A673 (cell line): ENCODE measurements at regions not wholly inside any gene's neighbourhood (a gene's known extent, or its start where the extent isn't known, plus 50 kb on each side); places are given as distances from the start of the nearest gene placed in this dataset.

Experiments
- BruUV-seq: library from RNA; stranded (reverse); fragments of 400-500 nt; replicated peaks from 2 replicates; lab custom pipeline; 2021; lab: Mats Ljungman, UMichigan
- CTCF ChIA-PET: fragments of 300-600 bp; sonication (Branson Sonifier 250); formaldehyde crosslinking; loops from one replicate; lab custom pipeline; 2022; ENCODE audit warnings: antibody characterized with exemption; lab: Charles Lee
- POLR2A ChIA-PET: fragments of 300-600 bp; sonication (Branson Sonifier 250); formaldehyde crosslinking; loops from one replicate; lab custom pipeline; 2022; ENCODE audit warnings: antibody characterized with exemption; ENCODE audit not compliant: low non-redundant PET; lab: Charles Lee
- DNase-seq: peaks from one replicate; pipeline ENCODE4 v3.0.0-alpha.2; 2015; ENCODE audit warnings: low spot score
- H3K27ac ChIP-seq: fragments of 200-600 bp; sonication (generic); 2 replicates; pipeline ENCODE4 v1.5.1; 2016; ENCODE audit warnings: mixed run types, low read depth, mild to moderate bottlenecking, mixed read lengths, antibody characterized with exemption, low read length; ENCODE audit not compliant: poor library complexity, severe bottlenecking
- H3K27me3 ChIP-seq: fragments of 200-600 bp; sonication (generic); replicated peaks from 2 replicates; pipeline ENCODE4 v1.6.1; 2017; ENCODE audit warnings: mixed run types, low read depth, mild to moderate bottlenecking, mixed read lengths, antibody characterized with exemption, low read length; ENCODE audit not compliant: insufficient read depth, poor library complexity
- H3K36me3 ChIP-seq: fragments of 200-600 bp; sonication (generic); 2 replicates; pipeline ENCODE4 v1.6.1; 2016; ENCODE audit warnings: mixed run types, mild to moderate bottlenecking, mixed read lengths, antibody characterized with exemption, low read length; ENCODE audit not compliant: insufficient read depth, poor library complexity, severe bottlenecking
- H3K4me1 ChIP-seq: fragments of 200-600 bp; sonication (generic); 2 replicates; pipeline ENCODE4 v1.6.1; 2017; ENCODE audit warnings: mixed run types, mild to moderate bottlenecking, mixed read lengths, antibody characterized with exemption, low read length; ENCODE audit not compliant: insufficient read depth, poor library complexity, severe bottlenecking
- H3K4me3 ChIP-seq: fragments of 200-600 bp; sonication (generic); 2 replicates; pipeline ENCODE4 v1.5.1; 2016; ENCODE audit warnings: low read depth, mixed run types, mild to moderate bottlenecking, mixed read lengths, low read length; ENCODE audit not compliant: poor library complexity, severe bottlenecking
- H3K9me3 ChIP-seq: fragments of 200-600 bp; sonication (generic); 2 replicates; pipeline ENCODE4 v1.6.1; 2016; ENCODE audit warnings: mixed run types, low read depth, mild to moderate bottlenecking, mixed read lengths, antibody characterized with exemption, low read length; ENCODE audit not compliant: poor library complexity, severe bottlenecking
- CTCF ChIP-seq: fragments of 300-800, 200-600 bp; sonication (generic); conservative IDR thresholded peaks from 2 replicates; pipeline ENCODE4 v1.5.1; 2017; ENCODE audit warnings: low read depth, mild to moderate bottlenecking, antibody characterized with exemption, low read length, moderate library complexity, mixed read lengths
- EZH2 ChIP-seq: fragments of 200-600 bp; sonication (generic); IDR thresholded peaks from 2 replicates; pipeline ENCODE4 v1.6.1; 2017; ENCODE audit warnings: borderline replicate concordance, low read depth, mild to moderate bottlenecking, mixed read lengths, antibody characterized with exemption, low read length; ENCODE audit not compliant: poor library complexity, severe bottlenecking
- intact Hi-C: fragments of 100-400 bp; cut with micrococcal nuclease; formaldehyde crosslinking; loops from one replicate; pipeline ENCODE4 v1.10.0; 2022; ENCODE audit not compliant: unreplicated experiment

- CTCF ChIA-PET, result no interaction called here
- no peak for TF ChIP-seq EZH2
- TF ChIP-seq CTCF, result no peak
- POLR2A ChIA-PET, result no interaction called here
- no TSS peak for BruUV-seq
- Histone ChIP-seq H3K27me3 (no peaks in the 10 kb centered on the region), H3K4me3 (no peak overlapping the region), H3K9me3 (no peaks in the 10 kb centered on the region), H3K27ac (no peak overlapping the region), H3K36me3 (no peaks in the 10 kb centered on the region), H3K4me1 (peaks cover 4% of the 10 kb centered on the region)
- no peak for DNase-seq
- intact Hi-C loops, result no loop called here
Measured at GRCh38 chr18:66695281-66695680, 91.4 kb upstream of the CDH19 start.

GRCh38 chr18:66694852-66695251 is 91.0 kb upstream of the CDH19 start:
- no peaks in the 10 kb centered on the region for H3K9me3 ChIP-seq
- TF ChIP-seq EZH2 (no peak), CTCF (no peak)
- BruUV-seq, result no TSS peak
- ChIA-PET POLR2A (no interaction called here), CTCF (no interaction called here)
- peaks cover 4% of the 10 kb centered on the region for H3K4me1 ChIP-seq
- H3K36me3 ChIP-seq, result no peaks in the 10 kb centered on the region
- no peaks in the 10 kb centered on the region for H3K27me3 ChIP-seq
- no peak overlapping the region for H3K27ac ChIP-seq
- intact Hi-C loops, result no loop called here
- no peak overlapping the region for H3K4me3 ChIP-seq
- no peak for DNase-seq

- Histone ChIP-seq H3K9me3 (peaks cover 18% of the 10 kb centered on the region), H3K27ac (no peak overlapping the region), H3K36me3 (no peaks in the 10 kb centered on the region), H3K27me3 (no peaks in the 10 kb centered on the region), H3K4me1 (peaks cover 8% of the 10 kb centered on the region), H3K4me3 (no peak overlapping the region)
- POLR2A ChIA-PET, result no interaction called here
- no peak for DNase-seq
- intact Hi-C loops, result no loop called here
- TF ChIP-seq CTCF (no peak), EZH2 (no peak)
- BruUV-seq, result no TSS peak
- CTCF ChIA-PET, result no interaction called here
Measured at GRCh38 chr18:66687635-66688034, 83.7 kb upstream of the CDH19 start.
